ENCODE measurements at regions not wholly inside any gene's neighbourhood (a gene's known extent, or its start where the extent isn't known, plus 50 kb on each side); places are given as distances from the start of the nearest gene placed in this dataset.
"Not testable (repeated sequence)": the region's sequence is repeated elsewhere in the genome, so short reads cannot be mapped to it uniquely, and the experiment has no call there.

GRCh38 chr4:118589471-118590055 lies 95.6 kb upstream of the METTL14 start:
- intact Hi-C loops (cut with DNase I, micrococcal nuclease) = no loop called here
- Histone ChIP-seq H3K9me3 (no peaks in the 10 kb centered on the region), H3K4me1 (ENCODE audit: low read depth) (peaks cover 2% of the 10 kb centered on the region), H3K4me3 (no peak overlapping the region), H3K36me3 (ENCODE audit: low read depth) (no peaks in the 10 kb centered on the region)
- no peak for ATAC-seq
- no peak for TF ChIP-seq CTCF (IDR thresholded peaks at IDR 0.05)
- no peak for DNase-seq

- DNase-seq (peak; percentile 95 to 98 (median 96)), ATAC-seq (peak; percentile 100)
- intact Hi-C loops (cut with DNase I, micrococcal nuclease); H3K4me1 ChIP-seq (ENCODE audit: low read depth); H3K36me3 ChIP-seq (ENCODE audit: low read depth); H3K9me3 ChIP-seq: not testable (repeated sequence)
- peak overlapping the region; percentile 24 for H3K4me3 ChIP-seq
Observed at GRCh38 chr4:118591339-118592046, 93.7 kb upstream of the METTL14 start.

GRCh38 chr4:118592289-118592688 lies 92.9 kb upstream of the METTL14 start:
- intact Hi-C loops (cut with DNase I, micrococcal nuclease); H3K36me3 ChIP-seq (ENCODE audit: low read depth); H3K9me3 ChIP-seq; ATAC-seq; DNase-seq; H3K4me1 ChIP-seq (ENCODE audit: low read depth); H3K4me3 ChIP-seq: not testable (repeated sequence)

- DNase-seq; H3K9me3 ChIP-seq; intact Hi-C loops (cut with DNase I, micrococcal nuclease); ATAC-seq; H3K36me3 ChIP-seq (ENCODE audit: low read depth); H3K4me3 ChIP-seq; H3K4me1 ChIP-seq (ENCODE audit: low read depth): not testable (repeated sequence)
Observed at GRCh38 chr4:118595883-118596282, 89.3 kb upstream of the METTL14 start.

GRCh38 chr4:118625097-118625496 lies 60.1 kb upstream of the METTL14 start:
- H3K9me3 ChIP-seq; ATAC-seq; H3K4me1 ChIP-seq (ENCODE audit: low read depth); DNase-seq; H3K4me3 ChIP-seq; H3K36me3 ChIP-seq (ENCODE audit: low read depth); intact Hi-C loops (cut with DNase I, micrococcal nuclease): not testable (repeated sequence)

- ATAC-seq; H3K4me3 ChIP-seq; H3K9me3 ChIP-seq; intact Hi-C loops (cut with DNase I, micrococcal nuclease); H3K4me1 ChIP-seq (ENCODE audit: low read depth); DNase-seq; H3K36me3 ChIP-seq (ENCODE audit: low read depth): not testable (repeated sequence)
Observed at GRCh38 chr4:118629697-118630096, 55.5 kb upstream of the METTL14 start.

- H3K9me3 ChIP-seq; H3K36me3 ChIP-seq (ENCODE audit: low read depth); H3K4me3 ChIP-seq; H3K4me1 ChIP-seq (ENCODE audit: low read depth); ATAC-seq; intact Hi-C loops (cut with DNase I, micrococcal nuclease); DNase-seq: not testable (repeated sequence)
Observed at GRCh38 chr4:118630897-118631296, 54.3 kb upstream of the METTL14 start.

GRCh38 chr4:118631321-118632050 lies 53.7 kb upstream of the METTL14 start:
- H3K9me3 ChIP-seq; DNase-seq; intact Hi-C loops (cut with DNase I, micrococcal nuclease); ATAC-seq; H3K36me3 ChIP-seq (ENCODE audit: low read depth); H3K4me3 ChIP-seq; H3K4me1 ChIP-seq (ENCODE audit: low read depth): not testable (repeated sequence)

- ATAC-seq; intact Hi-C loops (cut with DNase I, micrococcal nuclease); DNase-seq: not testable (repeated sequence)
Observed at GRCh38 chr4:118633476-118633875, 51.7 kb upstream of the METTL14 start.

GRCh38 chr4:118634126-118634875 lies 50.9 kb upstream of the METTL14 start:
- intact Hi-C loops (cut with DNase I, micrococcal nuclease); H3K36me3 ChIP-seq (ENCODE audit: low read depth): not testable (repeated sequence)

More at GRCh38 chr4:118633476-118633875, 51.7 kb upstream of the METTL14 start:
- not testable (repeated sequence) for H3K36me3 ChIP-seq (ENCODE audit: low read depth); H3K9me3 ChIP-seq; H3K4me1 ChIP-seq (ENCODE audit: low read depth); H3K4me3 ChIP-seq

More at GRCh38 chr4:118634126-118634875, 50.9 kb upstream of the METTL14 start:
- not testable (repeated sequence) for DNase-seq; ATAC-seq; H3K4me3 ChIP-seq; H3K9me3 ChIP-seq; H3K4me1 ChIP-seq (ENCODE audit: low read depth)
